M059J (cell line): ENCODE measurements at regions not wholly inside any gene's neighbourhood (a gene's known extent, or its start where the extent isn't known, plus 50 kb on each side); places are given as distances from the start of the nearest gene placed in this dataset.

Experiments used
- DNase-seq: peaks from one replicate; pipeline ENCODE4 v3.0.0-alpha.2; 2012; ENCODE audit warnings: low read depth

DNA sequence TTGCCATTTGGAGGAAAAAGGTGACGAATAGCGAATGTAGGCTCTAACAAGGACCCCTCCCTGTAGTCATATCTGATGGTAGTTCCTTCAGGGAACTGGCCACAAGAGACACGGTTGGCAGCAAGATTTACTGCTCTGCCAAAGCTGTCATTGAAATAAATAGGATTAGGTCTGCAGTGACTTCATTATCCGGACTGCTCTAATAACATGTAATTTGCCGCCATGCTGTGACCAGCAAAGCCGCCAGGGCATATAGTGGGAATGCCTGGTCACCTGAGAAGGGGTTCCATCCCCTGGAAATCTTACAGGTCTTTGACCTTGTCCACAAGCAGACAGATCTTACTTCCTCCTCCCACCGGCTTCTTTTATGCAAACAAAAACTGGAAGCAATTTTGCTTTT is 59.4 kb upstream of the LAPTM4A start:
- no peak for DNase-seq

DNA sequence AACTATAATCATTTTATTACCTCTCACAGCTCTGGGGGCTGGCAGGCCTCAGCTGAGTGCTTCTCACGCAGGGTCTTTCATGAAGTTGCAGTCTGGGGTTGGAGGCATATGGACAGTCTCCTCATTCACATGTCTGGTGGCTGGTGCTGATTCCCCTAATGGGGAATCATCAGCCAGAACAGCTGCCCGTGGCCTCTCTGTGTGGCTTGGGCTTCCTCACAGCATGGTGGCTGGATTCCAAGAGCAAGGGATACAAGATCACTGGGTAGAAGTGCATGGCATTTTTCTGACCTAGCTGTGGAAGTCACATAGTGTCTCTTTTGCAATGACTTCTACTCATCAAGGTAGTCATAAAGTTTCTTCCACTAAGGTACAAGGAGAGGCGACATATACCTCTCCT is 59.0 kb upstream of the LAPTM4A start:
- DNase-seq, result no peak

DNA sequence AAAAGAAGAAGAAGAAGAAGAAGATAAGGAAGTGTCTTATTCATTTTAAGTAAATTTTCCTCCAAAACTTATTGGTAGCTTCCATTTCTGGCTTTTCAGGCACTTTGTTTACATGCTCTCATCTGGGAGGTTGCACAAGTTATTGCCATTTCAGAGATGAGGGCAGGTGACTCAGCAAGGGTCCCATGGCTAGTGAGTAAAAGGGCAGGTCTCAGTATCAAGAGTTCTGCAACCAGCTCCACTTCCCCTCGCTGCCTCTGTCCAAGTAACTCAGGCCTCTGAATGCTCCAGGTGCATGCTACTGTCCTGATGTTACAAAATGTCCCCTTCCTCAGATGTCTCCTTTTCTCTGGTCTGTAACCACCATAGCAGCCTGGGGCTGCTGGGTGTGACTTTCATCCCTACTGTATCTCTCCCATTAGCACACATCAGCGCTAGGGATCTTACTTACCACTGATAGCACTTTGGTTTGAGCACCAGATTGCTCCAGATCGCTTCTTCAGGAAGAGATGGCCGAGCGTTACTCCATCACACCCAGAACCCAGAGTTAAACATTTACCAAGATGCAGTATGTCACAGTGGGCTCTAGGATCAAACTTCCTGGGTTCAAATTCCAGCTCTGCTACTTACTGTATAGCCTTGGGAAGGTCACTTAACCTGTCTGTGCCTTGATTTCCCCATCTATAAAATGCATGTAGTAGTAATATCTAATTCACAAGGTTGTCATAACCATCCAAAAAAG is 57.4 kb upstream of the LAPTM4A start:
- DNase-seq, result peak; percentile 63

DNA sequence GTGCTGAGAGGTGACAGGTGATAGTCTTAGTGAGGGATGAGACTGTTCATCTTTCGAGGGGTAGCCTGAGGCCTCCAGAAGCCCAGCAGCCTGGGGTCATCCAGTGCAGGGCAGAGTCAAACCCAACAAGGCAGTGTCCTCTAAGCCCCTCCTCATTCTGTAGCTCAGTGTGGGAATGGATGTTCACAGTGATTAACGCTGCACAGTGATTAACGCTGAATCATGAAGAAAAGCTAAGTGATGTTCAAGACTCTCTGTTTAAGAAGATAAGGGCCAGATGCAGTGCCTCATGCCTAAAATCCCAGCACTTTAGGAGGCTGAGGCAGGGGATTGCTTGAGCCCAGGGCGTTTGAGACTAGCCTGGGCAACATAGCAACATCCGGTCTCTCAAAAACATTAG is 56.3 kb upstream of the LAPTM4A start:
- DNase-seq, result no peak

DNA sequence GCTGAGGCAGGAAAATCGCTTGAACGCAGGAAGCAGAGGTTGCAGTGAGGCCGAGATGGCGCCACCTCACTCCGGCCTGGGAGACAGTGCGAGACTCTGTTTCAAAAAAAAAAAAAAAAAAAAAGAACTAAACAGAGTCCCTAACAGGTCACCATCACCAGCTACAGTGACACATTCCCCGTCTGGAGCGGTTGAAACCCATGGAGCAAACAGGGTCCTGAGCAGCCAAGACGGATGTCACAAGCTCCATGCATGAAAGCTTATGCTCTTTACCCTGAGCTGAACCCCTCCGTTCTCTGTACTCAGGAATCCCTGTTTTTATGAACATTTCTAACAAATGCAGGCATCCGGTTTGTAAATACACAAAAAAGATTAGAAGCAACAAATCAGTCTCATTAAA is 55.9 kb upstream of the LAPTM4A start:
- DNase-seq, result no peak

DNA sequence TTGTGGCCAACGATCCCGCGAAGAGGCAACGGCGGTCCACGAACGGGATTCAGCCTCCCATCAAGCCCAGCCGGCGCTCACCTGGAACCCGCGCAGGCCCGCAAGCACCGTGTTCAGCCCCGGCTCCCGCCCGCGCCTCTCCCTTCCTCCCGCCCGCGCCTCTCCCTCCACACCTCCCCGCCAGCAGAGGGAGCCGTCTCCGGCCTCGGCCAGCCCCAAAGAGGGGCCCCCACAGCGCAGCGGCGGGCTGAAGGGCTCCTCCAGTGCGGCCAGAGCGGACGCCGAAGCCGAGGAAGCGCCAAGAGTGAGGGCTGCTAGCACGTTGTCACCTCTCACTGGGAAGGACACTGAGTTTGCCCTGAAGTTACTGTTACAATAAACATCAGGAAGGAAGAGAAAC is 55.3 kb upstream of the LAPTM4A start:
- DNase-seq, result no peak

DNA sequence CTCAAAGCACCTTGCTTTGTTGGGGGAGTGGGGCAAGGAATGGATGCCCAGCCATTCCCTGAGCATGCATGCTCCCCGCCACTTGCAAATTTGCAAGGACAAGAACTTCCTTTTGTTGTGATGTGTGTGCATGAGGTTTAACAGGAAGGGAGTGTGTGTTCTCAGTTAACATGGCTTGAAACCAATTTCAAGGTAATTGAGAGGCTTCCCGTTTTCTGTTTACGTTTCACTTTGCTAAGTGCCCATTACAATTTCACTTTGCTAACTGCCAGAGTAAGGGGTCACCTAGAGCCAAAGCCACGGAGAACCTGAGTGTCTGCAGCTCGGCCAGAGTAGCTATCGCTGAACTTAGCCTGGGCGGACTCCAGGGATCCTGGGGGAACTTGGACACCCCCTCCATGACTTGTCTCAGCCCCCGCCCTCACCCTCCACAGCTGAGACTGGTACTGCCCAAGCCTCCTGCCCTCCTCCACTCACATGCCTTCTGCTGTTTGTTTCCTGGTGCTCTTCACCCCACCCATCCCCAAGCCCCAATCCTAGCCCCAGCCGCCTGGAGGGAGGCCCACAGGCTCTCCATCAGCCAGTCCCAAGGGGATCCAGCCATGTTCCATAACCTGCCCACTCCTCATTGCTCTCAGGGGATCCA is 53.6 kb upstream of the LAPTM4A start:
- no peak for DNase-seq

DNA sequence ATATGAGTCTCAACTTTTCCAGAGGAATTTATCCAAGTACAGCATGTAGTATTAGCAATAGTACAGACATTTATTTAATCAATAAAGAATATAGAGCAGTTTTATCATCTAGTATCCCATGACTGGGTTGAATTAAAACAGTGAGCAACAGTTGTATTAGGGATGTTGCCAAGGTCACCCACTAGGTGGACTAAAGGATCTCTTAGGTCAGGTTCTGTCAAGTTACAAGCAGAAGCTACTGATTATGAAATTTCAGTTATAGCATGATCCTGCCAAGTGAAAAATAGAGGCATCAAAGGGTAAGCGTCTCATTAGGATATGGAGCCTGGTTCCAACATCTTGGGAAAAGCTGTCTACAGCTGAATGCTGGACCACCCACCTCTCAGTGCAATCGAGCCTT is 52.1 kb upstream of the LAPTM4A start:
- DNase-seq, result peak; percentile 60
